GM18517 (cell line): ENCODE measurements at regions not wholly inside any gene's neighbourhood (a gene's known extent, or its start where the extent isn't known, plus 50 kb on each side); places are given as distances from the start of the nearest gene placed in this dataset.

ENCODE experiments used
- ATAC-seq: cut with Tn5 transposase; IDR thresholded peaks from one replicate; pipeline ENCODE4 v1.9.1; 2021; ENCODE audit warnings: mild to moderate bottlenecking, moderate library complexity; ENCODE audit not compliant: unreplicated experiment

DNA sequence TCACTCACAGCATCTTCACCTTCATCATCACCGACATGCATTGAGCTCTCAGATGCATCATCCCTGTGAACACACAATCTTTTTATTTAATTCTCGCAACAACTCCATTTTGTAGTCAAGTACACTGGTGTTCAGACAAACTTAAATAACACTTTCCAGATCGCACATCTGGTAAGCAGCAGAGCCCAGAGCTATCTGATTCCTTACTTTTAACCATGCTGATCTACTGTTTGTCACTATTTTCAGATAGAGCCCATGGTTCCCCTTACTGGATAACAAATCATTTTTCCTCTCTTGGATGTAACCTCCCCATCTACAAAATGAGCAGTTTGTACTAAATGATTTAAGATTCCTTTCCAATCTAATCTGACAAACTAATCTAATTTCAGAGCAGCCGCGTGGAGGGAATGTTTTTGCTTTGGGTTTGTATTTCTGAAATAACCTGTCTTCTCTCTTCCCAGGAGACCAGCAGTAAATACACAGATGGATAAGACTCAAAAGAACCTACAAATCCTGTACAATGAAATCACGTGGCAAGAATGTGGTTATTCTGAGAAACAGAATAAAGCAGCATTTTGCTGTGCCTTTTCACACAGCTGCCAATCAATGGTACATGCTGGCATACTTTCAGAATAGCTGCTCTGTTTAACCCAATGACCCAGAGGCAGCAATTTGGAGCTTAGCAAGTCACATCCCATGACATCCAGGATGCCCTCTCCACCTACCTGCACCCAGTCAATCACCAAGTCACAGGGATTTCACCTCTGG, 72.9 kb upstream of the CCL2 start:
- ATAC-seq = no peak

DNA sequence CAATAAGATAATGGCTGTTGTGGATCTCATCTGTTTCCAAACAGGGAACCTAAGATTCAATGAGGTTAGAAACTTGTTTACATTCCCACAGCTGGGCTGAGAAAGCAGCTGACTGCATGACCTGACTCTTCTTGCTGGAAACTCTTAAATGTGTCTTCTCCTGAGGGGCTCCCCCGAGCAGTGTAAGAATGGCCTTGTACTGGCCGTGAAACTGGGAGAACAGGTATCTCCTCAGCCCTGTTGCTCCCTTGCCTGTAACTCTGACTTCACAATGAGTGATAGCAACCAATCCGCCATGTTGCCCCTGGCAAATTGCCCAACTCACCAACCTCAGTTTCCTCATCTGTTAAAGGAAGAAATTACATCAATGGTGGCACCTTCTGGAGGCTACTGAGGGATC, 59.1 kb upstream of the CCL2 start:
- no peak for ATAC-seq

DNA sequence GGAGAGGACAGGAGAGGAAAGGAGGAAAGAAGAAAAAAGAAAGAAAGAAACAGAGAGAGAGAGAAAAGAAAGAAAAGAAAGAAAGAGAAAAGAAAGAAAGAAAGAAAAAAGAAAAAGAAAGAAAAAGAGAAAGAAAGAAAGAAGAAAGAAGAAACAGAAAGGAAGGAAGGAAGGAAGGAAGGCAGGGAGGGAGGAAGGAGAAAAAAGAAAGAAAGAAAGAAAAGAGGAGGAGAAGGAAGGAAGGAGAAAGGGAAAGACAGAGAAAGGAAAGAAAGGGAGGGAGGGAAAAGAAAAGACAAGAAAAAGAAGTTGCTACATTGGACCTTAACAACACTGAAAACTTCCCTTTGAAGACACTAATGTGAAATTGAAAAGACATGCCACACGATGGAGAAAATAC, 56.6 kb upstream of the CCL2 start:
- ATAC-seq = no peak

DNA sequence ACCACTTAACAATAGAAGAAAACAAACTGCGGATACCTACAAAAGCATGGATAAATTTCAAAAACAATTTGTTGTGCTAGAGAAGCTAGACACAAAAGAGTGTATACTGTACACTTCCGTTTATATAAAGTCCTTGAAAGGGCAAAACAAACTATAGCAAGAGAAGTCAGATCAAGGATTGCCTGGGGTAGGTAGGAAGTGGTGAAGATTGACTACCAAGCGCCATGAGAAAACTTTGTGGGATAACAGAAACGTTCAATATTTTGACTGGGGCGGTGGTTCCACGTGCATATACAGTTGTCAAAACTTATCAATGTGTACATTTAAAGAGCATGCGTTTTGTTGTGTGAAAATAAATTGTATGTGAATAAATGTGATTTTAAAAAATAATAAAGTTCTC, 55.6 kb upstream of the CCL2 start:
- ATAC-seq = no peak

DNA sequence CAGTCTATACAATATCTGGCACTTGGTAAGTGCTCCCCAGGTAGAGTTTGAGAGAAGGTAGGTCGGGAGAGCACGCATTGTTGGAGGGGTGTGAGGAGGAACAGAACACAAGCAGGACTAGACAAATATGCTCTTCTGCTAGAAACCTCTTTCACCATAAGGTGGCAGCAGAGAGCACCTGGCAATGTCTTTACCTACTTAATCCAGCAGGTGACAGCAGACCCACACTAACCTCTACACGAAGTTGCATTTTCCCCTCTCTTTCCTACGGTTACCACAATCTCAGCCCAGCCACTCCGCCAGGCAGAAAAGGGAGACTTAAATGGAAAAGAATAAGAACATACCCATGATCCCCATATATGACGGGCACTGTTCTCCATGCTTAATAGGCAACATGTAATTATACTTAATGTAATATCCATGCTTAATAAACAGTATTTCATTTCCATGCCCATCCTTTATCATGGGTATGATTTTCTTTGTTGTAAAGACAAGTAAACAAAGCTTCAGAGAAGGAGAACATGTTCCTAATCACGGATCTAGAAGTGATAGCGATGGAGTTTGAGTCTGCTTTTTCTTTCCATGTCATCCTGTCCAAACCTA, 55.1 kb upstream of the CCL2 start:
- peak; percentile 63 for ATAC-seq

DNA sequence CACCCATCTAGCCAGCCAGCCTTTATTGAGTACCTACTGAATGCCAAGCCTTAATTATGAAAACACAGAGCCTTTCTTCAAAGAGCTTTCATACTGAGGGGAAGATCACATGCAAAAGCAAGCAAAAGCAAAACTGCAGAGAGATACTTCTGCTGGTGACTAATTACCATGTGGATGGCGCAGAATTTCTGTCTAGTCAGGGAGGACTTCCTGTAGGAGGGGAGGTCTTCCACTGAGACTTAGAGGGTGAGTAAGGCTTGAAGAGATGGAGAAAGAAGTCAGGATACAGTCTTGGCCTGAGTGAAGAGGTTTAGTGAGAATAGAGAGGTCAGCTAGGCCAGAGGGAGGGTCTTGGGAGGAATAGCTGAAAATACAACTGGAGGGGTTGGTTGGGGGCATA, 53.9 kb upstream of the CCL2 start:
- no peak for ATAC-seq

DNA sequence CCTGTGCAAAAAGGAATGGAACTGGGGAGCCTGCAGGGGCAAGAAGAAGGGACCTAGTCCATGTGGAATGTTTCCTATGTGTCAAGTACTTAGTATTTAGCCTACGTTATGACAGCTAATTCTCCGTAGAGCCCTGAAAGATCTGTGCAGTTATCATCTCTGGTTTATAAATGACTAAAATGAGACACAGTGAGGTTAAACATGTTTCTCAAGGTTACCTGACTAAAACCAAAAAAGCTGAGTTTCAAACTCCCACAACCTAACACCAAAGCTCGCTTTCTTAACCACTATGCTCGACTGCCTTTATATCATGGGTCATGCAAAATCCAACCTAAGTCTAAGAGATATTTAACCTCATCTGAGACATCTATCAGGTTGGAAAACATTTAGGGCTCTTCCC, 53.3 kb upstream of the CCL2 start:
- ATAC-seq = no peak

DNA sequence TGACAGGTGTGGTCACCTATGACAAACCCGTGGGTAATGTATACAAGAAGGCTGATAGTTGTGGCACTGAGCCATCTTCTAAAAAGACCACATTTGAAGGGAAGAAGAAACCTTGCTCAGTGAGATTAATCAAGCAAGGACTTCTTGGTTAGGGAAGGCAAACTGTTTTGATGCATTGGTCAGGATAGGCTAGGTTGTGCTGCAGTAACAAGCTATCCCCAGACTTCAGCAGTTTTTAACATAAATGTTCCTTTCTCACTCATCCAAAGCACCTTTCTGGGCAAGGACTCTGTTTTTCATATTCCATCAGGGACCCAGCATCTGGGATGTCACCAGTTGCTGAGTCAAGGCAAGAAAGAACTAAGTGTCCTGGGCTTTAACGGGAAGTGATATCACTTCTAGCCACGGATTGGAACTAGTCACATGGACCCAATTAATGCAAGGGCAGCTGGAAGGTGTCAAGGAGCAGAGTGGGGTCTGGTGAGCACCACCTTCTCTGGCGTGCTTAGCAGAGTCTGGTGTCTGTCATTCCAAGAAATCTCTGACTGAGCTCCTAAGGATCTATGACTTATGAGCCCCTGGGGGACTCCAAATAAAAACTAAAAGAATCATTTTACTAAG, 52.0 kb upstream of the CCL2 start:
- ATAC-seq = no peak

DNA sequence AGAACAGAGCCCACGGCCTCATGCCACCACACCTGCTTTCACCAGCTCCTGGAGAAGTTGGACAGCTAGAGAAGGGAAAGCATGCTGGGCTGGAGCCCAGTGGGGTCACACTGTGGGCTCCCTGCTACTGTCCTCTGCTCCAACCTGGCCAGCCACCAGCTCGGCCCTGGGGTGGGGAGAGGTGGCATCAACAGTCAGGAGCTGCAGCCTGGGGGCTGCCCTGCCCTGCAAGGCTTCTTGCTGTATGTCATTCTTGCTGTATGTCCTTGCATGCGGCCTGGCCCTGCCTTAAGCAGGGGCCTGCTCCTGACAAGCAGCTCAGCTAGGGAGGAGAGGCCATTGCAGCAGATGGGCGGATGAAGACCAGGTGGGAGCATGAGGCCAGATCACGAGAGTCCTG, 50.7 kb upstream of the CCL2 start:
- ATAC-seq = no peak
